ENCODE measurements at regions not wholly inside any gene's neighbourhood (a gene's known extent, or its start where the extent isn't known, plus 50 kb on each side); places are given as distances from the start of the nearest gene placed in this dataset.
"Not testable (repeated sequence)": the region's sequence is repeated elsewhere in the genome, so short reads cannot be mapped to it uniquely, and the experiment has no call there.

GRCh38 chr6:92667843-92668242, 751.5 kb downstream of the EPHA7 start:
- Histone ChIP-seq H3K9me3 (ENCODE audit: control insufficient read depth, insufficient read depth, low read length) (no peaks in the 10 kb centered on the region), H3K27me3 (ENCODE audit: control insufficient read depth, insufficient read depth, low read length) (no peaks in the 10 kb centered on the region), H3K9ac (ENCODE audit: low read depth, low read length) (no peak overlapping the region), H3K4me1 (ENCODE audit: control insufficient read depth, insufficient read depth, low read length) (no peaks in the 10 kb centered on the region), H3K36me3 (ENCODE audit: control insufficient read depth, insufficient read depth, low read length) (no peaks in the 10 kb centered on the region), H3K4me3 (ENCODE audit: low read depth, low read length) (no peak overlapping the region)

DNA sequence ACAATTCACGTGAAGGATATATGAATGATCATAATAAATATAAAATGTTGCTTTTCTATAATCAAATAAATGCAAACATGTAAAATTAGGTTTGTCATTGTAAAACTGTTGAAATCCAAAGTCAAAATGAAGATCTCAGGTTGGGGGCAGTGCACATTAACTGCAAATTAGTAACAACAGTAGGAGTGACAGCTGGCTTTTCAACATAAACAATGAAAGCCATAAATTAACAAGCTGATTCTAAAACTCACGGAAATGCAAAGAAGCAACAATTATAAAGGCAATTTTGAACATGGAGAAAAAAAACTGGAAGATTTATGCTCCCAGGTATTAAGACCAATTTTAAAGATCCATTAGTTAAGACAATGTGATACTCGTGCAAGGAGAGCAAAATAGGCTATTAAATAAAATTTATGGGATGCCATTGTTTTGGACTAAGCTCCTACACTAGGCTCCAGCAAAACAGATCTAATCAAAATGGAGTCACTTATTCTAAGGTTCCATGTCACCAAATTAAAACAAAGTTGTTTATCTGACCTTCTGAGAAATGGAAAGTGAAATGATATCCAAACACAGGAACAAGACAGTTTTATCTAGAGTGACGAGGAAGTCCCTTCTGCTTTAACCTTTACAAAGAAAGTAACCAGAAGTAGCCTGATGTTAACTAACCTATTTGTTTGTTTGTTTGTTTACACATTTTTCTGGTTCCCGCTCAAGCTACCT, 770.8 kb downstream of the EPHA7 start:
- H3K9ac ChIP-seq (ENCODE audit: low read depth, low read length), result no peak overlapping the region
- H3K4me1 ChIP-seq (ENCODE audit: control insufficient read depth, insufficient read depth, low read length), result no peaks in the 10 kb centered on the region
- H3K27me3 ChIP-seq (ENCODE audit: control insufficient read depth, insufficient read depth, low read length), result no peaks in the 10 kb centered on the region
- H3K36me3 ChIP-seq (ENCODE audit: control insufficient read depth, insufficient read depth, low read length), result no peaks in the 10 kb centered on the region
- no peak overlapping the region for H3K4me3 ChIP-seq (ENCODE audit: low read depth, low read length)
- no peaks in the 10 kb centered on the region for H3K9me3 ChIP-seq (ENCODE audit: control insufficient read depth, insufficient read depth, low read length)

- no peak overlapping the region for H3K4me3 ChIP-seq (ENCODE audit: low read depth, low read length)
- no peak overlapping the region for H3K9ac ChIP-seq (ENCODE audit: low read depth, low read length)
- H3K9me3 ChIP-seq (ENCODE audit: control insufficient read depth, insufficient read depth, low read length), result no peaks in the 10 kb centered on the region
- H3K4me1 ChIP-seq (ENCODE audit: control insufficient read depth, insufficient read depth, low read length), result no peaks in the 10 kb centered on the region
- no peaks in the 10 kb centered on the region for H3K27me3 ChIP-seq (ENCODE audit: control insufficient read depth, insufficient read depth, low read length)
- no peaks in the 10 kb centered on the region for H3K36me3 ChIP-seq (ENCODE audit: control insufficient read depth, insufficient read depth, low read length)
Measured at GRCh38 chr6:92647630-92648029, 771.7 kb downstream of the EPHA7 start.

DNA sequence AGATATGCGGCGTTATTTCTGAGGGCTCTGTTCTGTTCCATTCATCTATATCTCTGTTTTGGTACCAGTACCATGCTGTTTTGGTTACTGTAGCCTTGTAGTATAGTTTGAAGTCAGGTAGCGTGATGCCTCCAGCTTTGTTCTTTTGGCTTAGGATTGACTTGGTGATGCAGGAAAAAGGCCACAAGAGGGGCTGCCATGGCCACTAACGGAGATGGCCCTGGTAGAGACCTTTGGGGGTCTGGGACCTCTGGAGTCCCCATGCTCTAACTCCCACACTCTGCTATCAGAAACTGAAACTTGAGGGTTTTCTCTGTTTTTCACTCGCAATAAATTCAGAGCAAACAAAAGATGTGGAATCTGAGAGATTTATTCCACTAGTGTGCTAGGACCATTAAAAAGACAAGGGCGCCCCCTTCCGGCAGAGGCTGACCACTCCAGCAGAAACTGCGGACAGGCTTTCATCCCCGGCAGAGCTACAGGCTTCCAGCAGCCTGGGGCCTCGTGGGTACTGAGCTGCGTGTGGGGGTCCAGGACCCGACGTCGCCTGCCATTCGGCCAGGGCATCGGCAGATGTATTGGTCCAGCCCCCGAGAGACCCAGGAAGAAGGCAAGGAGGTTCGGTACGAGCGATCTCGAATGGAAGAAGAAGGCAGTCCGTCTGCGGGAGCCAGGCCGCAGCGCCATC, 775.1 kb downstream of the EPHA7 start:
- H3K4me1 ChIP-seq (ENCODE audit: control insufficient read depth, insufficient read depth, low read length); H3K9me3 ChIP-seq (ENCODE audit: control insufficient read depth, insufficient read depth, low read length); H3K9ac ChIP-seq (ENCODE audit: low read depth, low read length); H3K4me3 ChIP-seq (ENCODE audit: low read depth, low read length); H3K36me3 ChIP-seq (ENCODE audit: control insufficient read depth, insufficient read depth, low read length); H3K27me3 ChIP-seq (ENCODE audit: control insufficient read depth, insufficient read depth, low read length): not testable (repeated sequence)

DNA sequence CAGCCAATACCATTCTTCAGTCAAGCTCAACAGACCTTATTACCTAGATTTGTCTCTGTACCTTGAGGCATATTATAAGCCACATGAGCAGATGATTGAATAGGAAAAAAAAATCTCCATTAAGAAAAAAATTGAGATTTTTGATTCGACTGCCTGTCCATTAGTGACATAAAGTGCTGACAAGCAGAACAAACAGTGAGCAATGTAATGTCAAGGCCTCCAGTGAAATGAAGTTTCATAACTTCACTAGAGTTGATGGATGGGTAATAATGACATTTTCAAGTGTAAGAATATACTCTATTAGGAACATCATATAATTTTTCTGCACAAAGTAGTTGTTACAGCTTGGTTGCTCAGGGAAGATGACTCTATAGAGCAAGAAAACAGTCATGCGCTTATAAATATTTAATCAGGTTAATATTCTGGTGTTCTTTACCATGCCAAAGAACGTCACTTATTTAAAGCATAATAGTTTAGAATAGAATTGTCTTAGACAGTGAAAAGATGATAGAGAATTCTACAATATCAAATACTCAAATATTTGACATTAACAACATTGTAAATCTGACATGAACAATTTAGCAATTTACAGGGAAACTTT, 783.7 kb downstream of the EPHA7 start:
- H3K4me1 ChIP-seq (ENCODE audit: control insufficient read depth, insufficient read depth, low read length), result no peaks in the 10 kb centered on the region
- no peaks in the 10 kb centered on the region for H3K36me3 ChIP-seq (ENCODE audit: control insufficient read depth, insufficient read depth, low read length)
- H3K9me3 ChIP-seq (ENCODE audit: control insufficient read depth, insufficient read depth, low read length), result no peaks in the 10 kb centered on the region
- H3K27me3 ChIP-seq (ENCODE audit: control insufficient read depth, insufficient read depth, low read length), result no peaks in the 10 kb centered on the region
- no peak overlapping the region for H3K9ac ChIP-seq (ENCODE audit: low read depth, low read length)
- no peak overlapping the region for H3K4me3 ChIP-seq (ENCODE audit: low read depth, low read length)

DNA sequence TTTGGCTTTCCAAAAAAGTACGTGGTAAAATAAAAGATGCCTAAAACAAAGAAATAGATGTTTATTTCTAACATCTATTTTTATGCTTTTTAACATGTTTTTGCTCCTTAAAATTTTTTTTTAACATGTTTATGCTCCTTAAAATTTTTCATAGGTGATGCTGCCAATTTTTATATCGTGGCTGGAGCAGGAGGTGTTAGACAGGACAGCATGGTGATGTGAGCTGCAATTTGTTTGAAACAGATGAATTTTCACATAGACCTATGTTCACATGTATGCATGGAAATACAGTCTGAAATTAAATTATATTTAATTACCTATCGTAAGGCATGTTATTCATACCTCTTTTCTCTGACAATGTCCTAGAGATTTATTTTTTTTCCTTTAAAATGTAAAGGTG, 784.8 kb downstream of the EPHA7 start:
- Histone ChIP-seq H3K36me3 (ENCODE audit: control insufficient read depth, insufficient read depth, low read length) (no peaks in the 10 kb centered on the region), H3K4me1 (ENCODE audit: control insufficient read depth, insufficient read depth, low read length) (no peaks in the 10 kb centered on the region)

GRCh38 chr6:92623431-92623830, 795.9 kb downstream of the EPHA7 start:
- no peaks in the 10 kb centered on the region for H3K36me3 ChIP-seq (ENCODE audit: control insufficient read depth, insufficient read depth, low read length)
- no peak overlapping the region for H3K9ac ChIP-seq (ENCODE audit: low read depth, low read length)
- H3K9me3 ChIP-seq (ENCODE audit: control insufficient read depth, insufficient read depth, low read length), result no peaks in the 10 kb centered on the region
- H3K27me3 ChIP-seq (ENCODE audit: control insufficient read depth, insufficient read depth, low read length), result no peaks in the 10 kb centered on the region
- H3K4me3 ChIP-seq (ENCODE audit: low read depth, low read length), result no peak overlapping the region
- H3K4me1 ChIP-seq (ENCODE audit: control insufficient read depth, insufficient read depth, low read length), result no peaks in the 10 kb centered on the region

More for the DNA sequence above, 784.8 kb downstream of the EPHA7 start:
- Histone ChIP-seq H3K9ac (ENCODE audit: low read depth, low read length) (no peak overlapping the region), H3K27me3 (ENCODE audit: control insufficient read depth, insufficient read depth, low read length) (no peaks in the 10 kb centered on the region), H3K9me3 (ENCODE audit: control insufficient read depth, insufficient read depth, low read length) (no peaks in the 10 kb centered on the region), H3K4me3 (ENCODE audit: low read depth, low read length) (no peak overlapping the region)

DNA sequence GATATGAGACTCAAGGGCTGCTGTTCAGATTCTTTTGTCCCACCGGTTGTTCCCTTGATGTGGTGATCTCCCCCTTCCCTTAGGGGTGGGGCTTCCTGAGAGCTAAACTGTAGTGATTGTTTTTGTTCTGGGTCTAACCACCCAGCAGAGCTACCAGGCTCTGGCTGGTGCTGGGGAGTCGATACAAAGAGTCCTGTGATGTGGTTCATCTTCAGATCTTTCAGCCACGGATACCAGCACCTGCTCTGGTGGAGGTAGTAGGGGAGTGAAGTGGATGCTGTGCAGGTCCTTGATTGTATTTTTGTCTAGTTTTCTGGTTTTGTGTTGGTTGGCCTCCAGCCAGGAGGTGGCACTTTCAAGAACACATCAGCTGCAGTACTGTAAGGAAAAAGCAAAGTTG, 801.6 kb downstream of the EPHA7 start:
- Histone ChIP-seq H3K4me3 (ENCODE audit: low read depth, low read length) (no peak overlapping the region), H3K9me3 (ENCODE audit: control insufficient read depth, insufficient read depth, low read length) (no peaks in the 10 kb centered on the region), H3K9ac (ENCODE audit: low read depth, low read length) (no peak overlapping the region), H3K27me3 (ENCODE audit: control insufficient read depth, insufficient read depth, low read length) (no peaks in the 10 kb centered on the region), H3K36me3 (ENCODE audit: control insufficient read depth, insufficient read depth, low read length) (no peaks in the 10 kb centered on the region), H3K4me1 (ENCODE audit: control insufficient read depth, insufficient read depth, low read length) (no peaks in the 10 kb centered on the region)

- Histone ChIP-seq H3K27me3 (ENCODE audit: control insufficient read depth, insufficient read depth, low read length) (no peaks in the 10 kb centered on the region), H3K4me1 (ENCODE audit: control insufficient read depth, insufficient read depth, low read length) (no peaks in the 10 kb centered on the region), H3K9ac (ENCODE audit: low read depth, low read length) (no peak overlapping the region), H3K4me3 (ENCODE audit: low read depth, low read length) (no peak overlapping the region), H3K9me3 (ENCODE audit: control insufficient read depth, insufficient read depth, low read length) (no peaks in the 10 kb centered on the region), H3K36me3 (ENCODE audit: control insufficient read depth, insufficient read depth, low read length) (no peaks in the 10 kb centered on the region)
Measured at GRCh38 chr6:92608751-92609150, 810.6 kb downstream of the EPHA7 start.

DNA sequence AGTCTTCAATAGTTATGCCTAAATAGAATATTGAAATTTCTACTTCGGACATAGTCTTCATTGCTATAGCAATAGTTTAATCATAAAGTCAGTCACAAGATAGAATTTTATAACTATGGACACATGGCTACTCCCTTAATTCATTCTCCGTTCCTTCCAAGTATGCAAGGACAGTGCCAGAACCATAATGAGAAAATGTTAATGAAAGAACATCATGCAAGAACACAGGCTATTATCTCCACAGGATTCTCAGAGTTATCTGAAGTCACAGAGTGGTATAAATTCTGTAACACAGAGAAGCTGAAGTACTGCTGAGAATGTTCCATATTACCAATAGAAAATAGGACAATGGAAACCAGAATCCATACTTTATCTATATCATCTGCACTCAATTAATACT, 826.2 kb downstream of the EPHA7 start:
- no peak overlapping the region for H3K9ac ChIP-seq (ENCODE audit: low read depth, low read length)
- no peaks in the 10 kb centered on the region for H3K9me3 ChIP-seq (ENCODE audit: control insufficient read depth, insufficient read depth, low read length)
- no peaks in the 10 kb centered on the region for H3K27me3 ChIP-seq (ENCODE audit: control insufficient read depth, insufficient read depth, low read length)
- H3K4me1 ChIP-seq (ENCODE audit: control insufficient read depth, insufficient read depth, low read length), result no peaks in the 10 kb centered on the region
- no peaks in the 10 kb centered on the region for H3K36me3 ChIP-seq (ENCODE audit: control insufficient read depth, insufficient read depth, low read length)
- H3K4me3 ChIP-seq (ENCODE audit: low read depth, low read length), result no peak overlapping the region

- H3K27me3 ChIP-seq (ENCODE audit: control insufficient read depth, insufficient read depth, low read length), result no peaks in the 10 kb centered on the region
- H3K9me3 ChIP-seq (ENCODE audit: control insufficient read depth, insufficient read depth, low read length), result no peaks in the 10 kb centered on the region
- no peaks in the 10 kb centered on the region for H3K4me1 ChIP-seq (ENCODE audit: control insufficient read depth, insufficient read depth, low read length)
- H3K9ac ChIP-seq (ENCODE audit: low read depth, low read length), result no peak overlapping the region
- no peak overlapping the region for H3K4me3 ChIP-seq (ENCODE audit: low read depth, low read length)
- no peaks in the 10 kb centered on the region for H3K36me3 ChIP-seq (ENCODE audit: control insufficient read depth, insufficient read depth, low read length)
Measured at GRCh38 chr6:92589996-92590395, 829.4 kb downstream of the EPHA7 start.

DNA sequence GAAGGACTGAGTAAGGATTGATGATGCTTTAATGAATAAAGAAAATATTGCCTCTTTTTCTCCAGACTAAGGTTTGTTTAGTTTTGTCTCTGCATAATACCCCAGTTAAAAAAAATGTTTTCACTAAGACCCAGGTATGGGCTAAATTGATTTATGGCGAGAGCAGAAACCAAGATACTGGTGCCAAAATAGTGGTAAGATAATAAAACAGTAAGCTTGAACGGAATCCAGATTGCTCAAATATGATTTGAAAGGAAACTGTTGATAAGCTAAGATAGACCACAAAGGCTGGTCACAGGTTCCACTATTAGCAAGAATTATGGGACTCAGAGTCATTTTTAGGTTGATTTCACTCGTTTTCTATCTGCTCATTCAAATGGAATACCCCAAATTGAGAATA, 831.2 kb downstream of the EPHA7 start:
- no peaks in the 10 kb centered on the region for H3K9me3 ChIP-seq (ENCODE audit: control insufficient read depth, insufficient read depth, low read length)
- H3K27me3 ChIP-seq (ENCODE audit: control insufficient read depth, insufficient read depth, low read length), result no peaks in the 10 kb centered on the region
- no peak overlapping the region for H3K9ac ChIP-seq (ENCODE audit: low read depth, low read length)
- no peaks in the 10 kb centered on the region for H3K36me3 ChIP-seq (ENCODE audit: control insufficient read depth, insufficient read depth, low read length)
- no peaks in the 10 kb centered on the region for H3K4me1 ChIP-seq (ENCODE audit: control insufficient read depth, insufficient read depth, low read length)
- H3K4me3 ChIP-seq (ENCODE audit: low read depth, low read length), result no peak overlapping the region
